Ishikawa (cell line): ENCODE measurements at regions not wholly inside any gene's neighbourhood (a gene's known extent, or its start where the extent isn't known, plus 50 kb on each side); places are given as distances from the start of the nearest gene placed in this dataset.

ENCODE experiments used
- CEBPB ChIP-seq: IDR thresholded peaks from 2 replicates; pipeline ENCODE4 v1.6.1; 2012
- CREB1 ChIP-seq: IDR thresholded peaks from 2 replicates; pipeline ENCODE4 v1.6.1; 2012; ENCODE audit warnings: low read depth
- EGR1 ChIP-seq: IDR thresholded peaks from 2 replicates; pipeline ENCODE4 v1.6.1; 2012
- NFIC ChIP-seq: IDR thresholded peaks from 2 replicates; pipeline ENCODE4 v1.6.1; 2012
- RAD21 ChIP-seq: IDR thresholded peaks from 2 replicates; pipeline ENCODE4 v1.6.1; 2012; ENCODE audit warnings: low read depth
- TAF1 ChIP-seq: IDR thresholded peaks from 2 replicates; pipeline ENCODE4 v1.6.1; 2012; ENCODE audit warnings: low read depth, mild to moderate bottlenecking
- YY1 ChIP-seq: IDR thresholded peaks from 2 replicates; pipeline ENCODE4 v1.6.1; 2012; ENCODE audit warnings: low read depth
- TF ChIP-seq, protein P1 (sequence below): IDR thresholded peaks from 2 replicates; pipeline ENCODE4 v1.6.1; 2012
- TF ChIP-seq, protein P2 (sequence below): IDR thresholded peaks from 2 replicates; pipeline ENCODE4 v1.6.1; 2012
- TF ChIP-seq, protein P3 (sequence below): IDR thresholded peaks from 2 replicates; pipeline ENCODE4 v1.6.1; 2012; ENCODE audit warnings: low read depth, mild to moderate bottlenecking

DNA sequence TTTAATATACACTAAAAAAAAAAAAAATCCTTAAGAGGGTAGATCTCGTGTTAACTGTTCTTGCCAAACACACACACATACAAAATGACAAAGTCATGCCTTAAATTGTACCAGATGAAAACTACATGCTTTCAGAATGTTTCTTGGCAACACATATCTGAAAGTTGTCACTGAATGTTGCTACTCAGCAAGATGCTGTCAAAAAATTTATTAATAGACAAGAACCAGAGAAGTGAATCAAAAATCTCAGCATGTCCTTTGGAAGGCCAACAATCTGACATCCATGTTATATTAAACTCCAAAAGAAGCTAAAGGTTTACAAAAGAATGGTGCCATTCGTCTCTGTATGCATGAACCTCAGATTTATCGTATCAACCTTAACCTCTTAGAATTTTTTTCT lies 1746.2 kb upstream of the PRR20A start:
- TF ChIP-seq, protein P1, sequence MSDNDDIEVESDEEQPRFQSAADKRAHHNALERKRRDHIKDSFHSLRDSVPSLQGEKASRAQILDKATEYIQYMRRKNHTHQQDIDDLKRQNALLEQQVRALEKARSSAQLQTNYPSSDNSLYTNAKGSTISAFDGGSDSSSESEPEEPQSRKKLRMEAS: no peak
- TF ChIP-seq, protein P2, sequence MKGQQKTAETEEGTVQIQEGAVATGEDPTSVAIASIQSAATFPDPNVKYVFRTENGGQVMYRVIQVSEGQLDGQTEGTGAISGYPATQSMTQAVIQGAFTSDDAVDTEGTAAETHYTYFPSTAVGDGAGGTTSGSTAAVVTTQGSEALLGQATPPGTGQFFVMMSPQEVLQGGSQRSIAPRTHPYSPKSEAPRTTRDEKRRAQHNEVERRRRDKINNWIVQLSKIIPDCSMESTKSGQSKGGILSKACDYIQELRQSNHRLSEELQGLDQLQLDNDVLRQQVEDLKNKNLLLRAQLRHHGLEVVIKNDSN: no peak
- TF ChIP-seq NFIC: no peak
- TF ChIP-seq YY1: no peak
- TF ChIP-seq CEBPB: no peak
- TF ChIP-seq CREB1: no peak
- TF ChIP-seq TAF1: no peak
- TF ChIP-seq RAD21: no peak
- TF ChIP-seq, protein P3, sequence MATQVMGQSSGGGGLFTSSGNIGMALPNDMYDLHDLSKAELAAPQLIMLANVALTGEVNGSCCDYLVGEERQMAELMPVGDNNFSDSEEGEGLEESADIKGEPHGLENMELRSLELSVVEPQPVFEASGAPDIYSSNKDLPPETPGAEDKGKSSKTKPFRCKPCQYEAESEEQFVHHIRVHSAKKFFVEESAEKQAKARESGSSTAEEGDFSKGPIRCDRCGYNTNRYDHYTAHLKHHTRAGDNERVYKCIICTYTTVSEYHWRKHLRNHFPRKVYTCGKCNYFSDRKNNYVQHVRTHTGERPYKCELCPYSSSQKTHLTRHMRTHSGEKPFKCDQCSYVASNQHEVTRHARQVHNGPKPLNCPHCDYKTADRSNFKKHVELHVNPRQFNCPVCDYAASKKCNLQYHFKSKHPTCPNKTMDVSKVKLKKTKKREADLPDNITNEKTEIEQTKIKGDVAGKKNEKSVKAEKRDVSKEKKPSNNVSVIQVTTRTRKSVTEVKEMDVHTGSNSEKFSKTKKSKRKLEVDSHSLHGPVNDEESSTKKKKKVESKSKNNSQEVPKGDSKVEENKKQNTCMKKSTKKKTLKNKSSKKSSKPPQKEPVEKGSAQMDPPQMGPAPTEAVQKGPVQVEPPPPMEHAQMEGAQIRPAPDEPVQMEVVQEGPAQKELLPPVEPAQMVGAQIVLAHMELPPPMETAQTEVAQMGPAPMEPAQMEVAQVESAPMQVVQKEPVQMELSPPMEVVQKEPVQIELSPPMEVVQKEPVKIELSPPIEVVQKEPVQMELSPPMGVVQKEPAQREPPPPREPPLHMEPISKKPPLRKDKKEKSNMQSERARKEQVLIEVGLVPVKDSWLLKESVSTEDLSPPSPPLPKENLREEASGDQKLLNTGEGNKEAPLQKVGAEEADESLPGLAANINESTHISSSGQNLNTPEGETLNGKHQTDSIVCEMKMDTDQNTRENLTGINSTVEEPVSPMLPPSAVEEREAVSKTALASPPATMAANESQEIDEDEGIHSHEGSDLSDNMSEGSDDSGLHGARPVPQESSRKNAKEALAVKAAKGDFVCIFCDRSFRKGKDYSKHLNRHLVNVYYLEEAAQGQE: no peak
- no peak for TF ChIP-seq EGR1
